ENCODE measurements at regions not wholly inside any gene's neighbourhood (a gene's known extent, or its start where the extent isn't known, plus 50 kb on each side); places are given as distances from the start of the nearest gene placed in this dataset.

DNA sequence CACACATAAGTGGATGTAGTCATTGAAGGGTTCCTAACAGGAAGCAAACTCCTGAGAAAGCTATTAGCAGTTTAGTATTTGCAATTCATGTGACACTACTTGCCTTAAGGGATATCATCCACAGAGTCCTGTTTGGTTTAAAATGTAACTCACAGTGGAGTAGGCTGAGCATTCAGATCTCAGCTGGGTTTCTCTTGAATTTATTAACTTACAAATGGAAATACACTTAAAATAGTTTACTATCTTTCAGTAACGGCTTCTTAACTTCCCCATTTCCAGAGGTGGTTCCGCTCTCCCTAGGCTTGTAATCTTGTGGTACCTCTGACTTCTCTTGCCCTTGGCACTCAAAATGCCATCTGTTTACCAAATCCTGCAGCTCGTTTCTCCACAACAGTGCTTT lies 660.7 kb upstream of the ADAMTS16 start:
- no peak overlapping the region for H3K4me3 ChIP-seq
- peak overlapping the region; percentile 20; the same call in 1 of the 2 replicates for H3K27ac Mint-ChIP-seq
- no peaks in the 10 kb centered on the region for H3F3A ChIP-seq (replicated peaks; ENCODE audit: low read depth)
- H3K36me3 ChIP-seq (ENCODE audit: insufficient read depth): no peaks in the 10 kb centered on the region
- H3K4me3 Mint-ChIP-seq: no peak overlapping the region
- peaks cover 14% of the 10 kb centered on the region for H3K4me1 ChIP-seq (ENCODE audit: insufficient read depth)
- ATAC-seq: no peak
- peaks cover 6% of the 10 kb centered on the region; the same call in 1 of the 2 replicates for H3K9me2 ChIP-seq (ENCODE audit: insufficient read depth)
- no peaks in the 10 kb centered on the region for H3K27me3 ChIP-seq (ENCODE audit: insufficient read depth)
- H2AFZ ChIP-seq: no peak overlapping the region
- no peaks in the 10 kb centered on the region for H4K20me1 ChIP-seq (replicated peaks; ENCODE audit: insufficient read depth)
- no peak overlapping the region for H3K27ac ChIP-seq (ENCODE audit: low read depth)
- H3K4me1 Mint-ChIP-seq: peaks cover 14% of the 10 kb centered on the region
- no peak overlapping the region; the same call in 1 of the 2 replicates for H3K4me2 ChIP-seq
- TF ChIP-seq EZH2 (IDR thresholded peaks at IDR 0.05; ENCODE audit: low read depth, unreplicated experiment): no peak
- peaks cover 8% of the 10 kb centered on the region; the same call in 1 of the 3 replicates for H3K9me3 Mint-ChIP-seq
- H3K36me3 Mint-ChIP-seq (ENCODE audit: low read depth): peaks cover 3% of the 10 kb centered on the region; the same call in 1 of the 3 replicates
- no peaks in the 10 kb centered on the region for H3K79me2 ChIP-seq (replicated peaks; ENCODE audit: insufficient read depth)
- H3K27me3 Mint-ChIP-seq (ENCODE audit: insufficient read depth, low read depth, poor library complexity): no peaks in the 10 kb centered on the region
- DNase-seq (ENCODE audit: low spot score): no peak

DNA sequence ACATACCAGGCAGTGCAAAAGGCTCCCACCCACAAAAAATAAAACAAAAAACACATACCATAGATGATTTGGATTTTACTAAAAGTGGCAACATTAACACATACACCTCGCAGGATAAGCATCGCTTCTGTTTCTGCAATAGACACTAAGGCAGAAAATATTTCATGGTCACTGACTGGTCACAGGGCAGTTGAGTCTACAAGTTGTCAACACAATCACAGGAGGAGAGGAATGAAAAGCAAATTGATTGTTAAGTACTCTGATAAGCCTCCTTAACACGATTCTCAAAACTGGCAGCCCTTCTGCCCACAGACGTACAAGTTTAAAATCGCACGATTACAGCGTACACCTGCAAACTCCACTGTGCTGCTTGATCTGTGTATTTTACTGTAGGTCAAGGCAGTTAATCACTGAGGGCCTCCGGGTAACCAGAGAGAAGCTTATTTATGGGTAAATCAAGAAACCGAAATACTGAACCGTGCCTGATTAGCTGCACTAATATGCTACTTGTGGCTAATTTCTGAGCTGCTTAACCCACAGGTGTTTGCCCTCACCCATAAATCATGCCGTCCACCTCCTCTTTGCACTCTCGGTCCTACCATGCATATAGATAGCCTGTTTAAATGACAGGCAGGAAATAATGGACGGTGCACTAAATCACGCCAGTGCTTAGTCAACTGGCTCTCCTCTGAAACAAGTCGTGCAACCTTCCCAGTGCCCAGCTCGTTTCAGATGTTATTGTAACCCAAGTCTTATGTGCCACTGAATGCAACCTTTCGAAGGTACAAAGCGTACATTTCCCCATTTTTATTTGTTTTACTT lies 659.4 kb upstream of the ADAMTS16 start:
- no peaks in the 10 kb centered on the region for H3K27me3 Mint-ChIP-seq (ENCODE audit: insufficient read depth, low read depth, poor library complexity)
- Histone ChIP-seq H3K27me3 (ENCODE audit: insufficient read depth) (no peaks in the 10 kb centered on the region), H3K79me2 (replicated peaks; ENCODE audit: insufficient read depth) (no peaks in the 10 kb centered on the region), H3K4me3 (no peak overlapping the region), H4K20me1 (replicated peaks; ENCODE audit: insufficient read depth) (no peaks in the 10 kb centered on the region), H3K36me3 (ENCODE audit: insufficient read depth) (no peaks in the 10 kb centered on the region), H3K4me2 (no peak overlapping the region), H3K9me2 (ENCODE audit: insufficient read depth) (no peaks in the 10 kb centered on the region), H3K4me1 (ENCODE audit: insufficient read depth) (peaks cover 7% of the 10 kb centered on the region; the same call in 1 of the 2 replicates), H3F3A (replicated peaks; ENCODE audit: low read depth) (no peaks in the 10 kb centered on the region), H2AFZ (no peak overlapping the region), H3K27ac (ENCODE audit: low read depth) (no peak overlapping the region)
- peaks cover 3% of the 10 kb centered on the region; the same call in 1 of the 3 replicates for H3K36me3 Mint-ChIP-seq (ENCODE audit: low read depth)
- no peak overlapping the region for H3K27ac Mint-ChIP-seq
- ATAC-seq (no peak), DNase-seq (ENCODE audit: low spot score) (no peak)
- peaks cover 8% of the 10 kb centered on the region; the same call in 1 of the 3 replicates for H3K9me3 Mint-ChIP-seq
- H3K4me3 Mint-ChIP-seq: no peak overlapping the region
- peaks cover 9% of the 10 kb centered on the region for H3K4me1 Mint-ChIP-seq
- TF ChIP-seq, protein P1, sequence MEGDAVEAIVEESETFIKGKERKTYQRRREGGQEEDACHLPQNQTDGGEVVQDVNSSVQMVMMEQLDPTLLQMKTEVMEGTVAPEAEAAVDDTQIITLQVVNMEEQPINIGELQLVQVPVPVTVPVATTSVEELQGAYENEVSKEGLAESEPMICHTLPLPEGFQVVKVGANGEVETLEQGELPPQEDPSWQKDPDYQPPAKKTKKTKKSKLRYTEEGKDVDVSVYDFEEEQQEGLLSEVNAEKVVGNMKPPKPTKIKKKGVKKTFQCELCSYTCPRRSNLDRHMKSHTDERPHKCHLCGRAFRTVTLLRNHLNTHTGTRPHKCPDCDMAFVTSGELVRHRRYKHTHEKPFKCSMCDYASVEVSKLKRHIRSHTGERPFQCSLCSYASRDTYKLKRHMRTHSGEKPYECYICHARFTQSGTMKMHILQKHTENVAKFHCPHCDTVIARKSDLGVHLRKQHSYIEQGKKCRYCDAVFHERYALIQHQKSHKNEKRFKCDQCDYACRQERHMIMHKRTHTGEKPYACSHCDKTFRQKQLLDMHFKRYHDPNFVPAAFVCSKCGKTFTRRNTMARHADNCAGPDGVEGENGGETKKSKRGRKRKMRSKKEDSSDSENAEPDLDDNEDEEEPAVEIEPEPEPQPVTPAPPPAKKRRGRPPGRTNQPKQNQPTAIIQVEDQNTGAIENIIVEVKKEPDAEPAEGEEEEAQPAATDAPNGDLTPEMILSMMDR (conservative IDR thresholded peaks at IDR 0.05; ENCODE audit: low read depth in 2 of 2): no peak
- TF ChIP-seq EZH2 (IDR thresholded peaks at IDR 0.05; ENCODE audit: low read depth, unreplicated experiment) (no peak), POLR2AphosphoS5 (IDR thresholded peaks at IDR 0.05; ENCODE audit: low read depth) (no peak), CREB1 (CRISPR knock-in tag; IDR thresholded peaks at IDR 0.05; ENCODE audit: low read depth) (no peak)
- TF ChIP-seq, protein P2, sequence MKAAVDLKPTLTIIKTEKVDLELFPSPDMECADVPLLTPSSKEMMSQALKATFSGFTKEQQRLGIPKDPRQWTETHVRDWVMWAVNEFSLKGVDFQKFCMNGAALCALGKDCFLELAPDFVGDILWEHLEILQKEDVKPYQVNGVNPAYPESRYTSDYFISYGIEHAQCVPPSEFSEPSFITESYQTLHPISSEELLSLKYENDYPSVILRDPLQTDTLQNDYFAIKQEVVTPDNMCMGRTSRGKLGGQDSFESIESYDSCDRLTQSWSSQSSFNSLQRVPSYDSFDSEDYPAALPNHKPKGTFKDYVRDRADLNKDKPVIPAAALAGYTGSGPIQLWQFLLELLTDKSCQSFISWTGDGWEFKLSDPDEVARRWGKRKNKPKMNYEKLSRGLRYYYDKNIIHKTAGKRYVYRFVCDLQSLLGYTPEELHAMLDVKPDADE (IDR thresholded peaks at IDR 0.05): no peak
- TF ChIP-seq, protein P3, sequence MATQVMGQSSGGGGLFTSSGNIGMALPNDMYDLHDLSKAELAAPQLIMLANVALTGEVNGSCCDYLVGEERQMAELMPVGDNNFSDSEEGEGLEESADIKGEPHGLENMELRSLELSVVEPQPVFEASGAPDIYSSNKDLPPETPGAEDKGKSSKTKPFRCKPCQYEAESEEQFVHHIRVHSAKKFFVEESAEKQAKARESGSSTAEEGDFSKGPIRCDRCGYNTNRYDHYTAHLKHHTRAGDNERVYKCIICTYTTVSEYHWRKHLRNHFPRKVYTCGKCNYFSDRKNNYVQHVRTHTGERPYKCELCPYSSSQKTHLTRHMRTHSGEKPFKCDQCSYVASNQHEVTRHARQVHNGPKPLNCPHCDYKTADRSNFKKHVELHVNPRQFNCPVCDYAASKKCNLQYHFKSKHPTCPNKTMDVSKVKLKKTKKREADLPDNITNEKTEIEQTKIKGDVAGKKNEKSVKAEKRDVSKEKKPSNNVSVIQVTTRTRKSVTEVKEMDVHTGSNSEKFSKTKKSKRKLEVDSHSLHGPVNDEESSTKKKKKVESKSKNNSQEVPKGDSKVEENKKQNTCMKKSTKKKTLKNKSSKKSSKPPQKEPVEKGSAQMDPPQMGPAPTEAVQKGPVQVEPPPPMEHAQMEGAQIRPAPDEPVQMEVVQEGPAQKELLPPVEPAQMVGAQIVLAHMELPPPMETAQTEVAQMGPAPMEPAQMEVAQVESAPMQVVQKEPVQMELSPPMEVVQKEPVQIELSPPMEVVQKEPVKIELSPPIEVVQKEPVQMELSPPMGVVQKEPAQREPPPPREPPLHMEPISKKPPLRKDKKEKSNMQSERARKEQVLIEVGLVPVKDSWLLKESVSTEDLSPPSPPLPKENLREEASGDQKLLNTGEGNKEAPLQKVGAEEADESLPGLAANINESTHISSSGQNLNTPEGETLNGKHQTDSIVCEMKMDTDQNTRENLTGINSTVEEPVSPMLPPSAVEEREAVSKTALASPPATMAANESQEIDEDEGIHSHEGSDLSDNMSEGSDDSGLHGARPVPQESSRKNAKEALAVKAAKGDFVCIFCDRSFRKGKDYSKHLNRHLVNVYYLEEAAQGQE (IDR thresholded peaks at IDR 0.05; ENCODE audit: unreplicated experiment): no peak
- TF ChIP-seq, protein P4, sequence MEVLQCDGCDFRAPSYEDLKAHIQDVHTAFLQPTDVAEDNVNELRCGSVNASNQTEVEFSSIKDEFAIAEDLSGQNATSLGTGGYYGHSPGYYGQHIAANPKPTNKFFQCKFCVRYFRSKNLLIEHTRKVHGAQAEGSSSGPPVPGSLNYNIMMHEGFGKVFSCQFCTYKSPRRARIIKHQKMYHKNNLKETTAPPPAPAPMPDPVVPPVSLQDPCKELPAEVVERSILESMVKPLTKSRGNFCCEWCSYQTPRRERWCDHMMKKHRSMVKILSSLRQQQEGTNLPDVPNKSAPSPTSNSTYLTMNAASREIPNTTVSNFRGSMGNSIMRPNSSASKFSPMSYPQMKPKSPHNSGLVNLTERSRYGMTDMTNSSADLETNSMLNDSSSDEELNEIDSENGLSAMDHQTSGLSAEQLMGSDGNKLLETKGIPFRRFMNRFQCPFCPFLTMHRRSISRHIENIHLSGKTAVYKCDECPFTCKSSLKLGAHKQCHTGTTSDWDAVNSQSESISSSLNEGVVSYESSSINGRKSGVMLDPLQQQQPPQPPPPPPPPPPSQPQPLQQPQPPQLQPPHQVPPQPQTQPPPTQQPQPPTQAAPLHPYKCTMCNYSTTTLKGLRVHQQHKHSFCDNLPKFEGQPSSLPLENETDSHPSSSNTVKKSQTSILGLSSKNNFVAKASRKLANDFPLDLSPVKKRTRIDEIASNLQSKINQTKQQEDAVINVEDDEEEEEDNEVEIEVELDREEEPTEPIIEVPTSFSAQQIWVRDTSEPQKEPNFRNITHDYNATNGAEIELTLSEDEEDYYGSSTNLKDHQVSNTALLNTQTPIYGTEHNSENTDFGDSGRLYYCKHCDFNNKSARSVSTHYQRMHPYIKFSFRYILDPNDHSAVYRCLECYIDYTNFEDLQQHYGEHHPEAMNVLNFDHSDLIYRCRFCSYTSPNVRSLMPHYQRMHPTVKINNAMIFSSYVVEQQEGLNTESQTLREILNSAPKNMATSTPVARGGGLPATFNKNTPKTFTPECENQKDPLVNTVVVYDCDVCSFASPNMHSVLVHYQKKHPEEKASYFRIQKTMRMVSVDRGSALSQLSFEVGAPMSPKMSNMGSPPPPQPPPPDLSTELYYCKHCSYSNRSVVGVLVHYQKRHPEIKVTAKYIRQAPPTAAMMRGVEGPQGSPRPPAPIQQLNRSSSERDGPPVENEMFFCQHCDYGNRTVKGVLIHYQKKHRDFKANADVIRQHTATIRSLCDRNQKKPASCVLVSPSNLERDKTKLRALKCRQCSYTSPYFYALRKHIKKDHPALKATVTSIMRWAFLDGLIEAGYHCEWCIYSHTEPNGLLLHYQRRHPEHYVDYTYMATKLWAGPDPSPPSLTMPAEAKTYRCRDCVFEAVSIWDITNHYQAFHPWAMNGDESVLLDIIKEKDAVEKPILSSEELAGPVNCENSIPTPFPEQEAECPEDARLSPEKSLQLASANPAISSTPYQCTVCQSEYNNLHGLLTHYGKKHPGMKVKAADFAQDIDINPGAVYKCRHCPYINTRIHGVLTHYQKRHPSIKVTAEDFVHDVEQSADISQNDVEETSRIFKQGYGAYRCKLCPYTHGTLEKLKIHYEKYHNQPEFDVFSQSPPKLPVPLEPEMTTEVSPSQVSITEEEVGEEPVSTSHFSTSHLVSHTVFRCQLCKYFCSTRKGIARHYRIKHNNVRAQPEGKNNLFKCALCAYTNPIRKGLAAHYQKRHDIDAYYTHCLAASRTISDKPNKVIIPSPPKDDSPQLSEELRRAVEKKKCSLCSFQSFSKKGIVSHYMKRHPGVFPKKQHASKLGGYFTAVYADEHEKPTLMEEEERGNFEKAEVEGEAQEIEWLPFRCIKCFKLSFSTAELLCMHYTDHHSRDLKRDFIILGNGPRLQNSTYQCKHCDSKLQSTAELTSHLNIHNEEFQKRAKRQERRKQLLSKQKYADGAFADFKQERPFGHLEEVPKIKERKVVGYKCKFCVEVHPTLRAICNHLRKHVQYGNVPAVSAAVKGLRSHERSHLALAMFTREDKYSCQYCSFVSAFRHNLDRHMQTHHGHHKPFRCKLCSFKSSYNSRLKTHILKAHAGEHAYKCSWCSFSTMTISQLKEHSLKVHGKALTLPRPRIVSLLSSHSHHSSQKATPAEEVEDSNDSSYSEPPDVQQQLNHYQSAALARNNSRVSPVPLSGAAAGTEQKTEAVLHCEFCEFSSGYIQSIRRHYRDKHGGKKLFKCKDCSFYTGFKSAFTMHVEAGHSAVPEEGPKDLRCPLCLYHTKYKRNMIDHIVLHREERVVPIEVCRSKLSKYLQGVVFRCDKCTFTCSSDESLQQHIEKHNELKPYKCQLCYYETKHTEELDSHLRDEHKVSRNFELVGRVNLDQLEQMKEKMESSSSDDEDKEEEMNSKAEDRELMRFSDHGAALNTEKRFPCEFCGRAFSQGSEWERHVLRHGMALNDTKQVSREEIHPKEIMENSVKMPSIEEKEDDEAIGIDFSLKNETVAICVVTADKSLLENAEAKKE (CRISPR knock-in tag; IDR thresholded peaks at IDR 0.05): no peak

Measured in GM23338 (cell line).